ENCODE measurements at regions not wholly inside any gene's neighbourhood (a gene's known extent, or its start where the extent isn't known, plus 50 kb on each side); places are given as distances from the start of the nearest gene placed in this dataset.

- TF ChIP-seq, protein P1, sequence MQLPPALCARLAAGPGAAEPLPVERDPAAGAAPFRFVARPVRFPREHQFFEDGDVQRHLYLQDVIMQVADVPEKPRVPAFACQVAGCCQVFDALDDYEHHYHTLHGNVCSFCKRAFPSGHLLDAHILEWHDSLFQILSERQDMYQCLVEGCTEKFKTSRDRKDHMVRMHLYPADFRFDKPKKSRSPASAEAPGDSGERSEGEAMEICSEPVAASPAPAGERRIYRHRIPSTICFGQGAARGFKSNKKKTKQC (CRISPR knock-in tag; IDR thresholded peaks at IDR 0.05) = no peak
- TF ChIP-seq, protein P2, sequence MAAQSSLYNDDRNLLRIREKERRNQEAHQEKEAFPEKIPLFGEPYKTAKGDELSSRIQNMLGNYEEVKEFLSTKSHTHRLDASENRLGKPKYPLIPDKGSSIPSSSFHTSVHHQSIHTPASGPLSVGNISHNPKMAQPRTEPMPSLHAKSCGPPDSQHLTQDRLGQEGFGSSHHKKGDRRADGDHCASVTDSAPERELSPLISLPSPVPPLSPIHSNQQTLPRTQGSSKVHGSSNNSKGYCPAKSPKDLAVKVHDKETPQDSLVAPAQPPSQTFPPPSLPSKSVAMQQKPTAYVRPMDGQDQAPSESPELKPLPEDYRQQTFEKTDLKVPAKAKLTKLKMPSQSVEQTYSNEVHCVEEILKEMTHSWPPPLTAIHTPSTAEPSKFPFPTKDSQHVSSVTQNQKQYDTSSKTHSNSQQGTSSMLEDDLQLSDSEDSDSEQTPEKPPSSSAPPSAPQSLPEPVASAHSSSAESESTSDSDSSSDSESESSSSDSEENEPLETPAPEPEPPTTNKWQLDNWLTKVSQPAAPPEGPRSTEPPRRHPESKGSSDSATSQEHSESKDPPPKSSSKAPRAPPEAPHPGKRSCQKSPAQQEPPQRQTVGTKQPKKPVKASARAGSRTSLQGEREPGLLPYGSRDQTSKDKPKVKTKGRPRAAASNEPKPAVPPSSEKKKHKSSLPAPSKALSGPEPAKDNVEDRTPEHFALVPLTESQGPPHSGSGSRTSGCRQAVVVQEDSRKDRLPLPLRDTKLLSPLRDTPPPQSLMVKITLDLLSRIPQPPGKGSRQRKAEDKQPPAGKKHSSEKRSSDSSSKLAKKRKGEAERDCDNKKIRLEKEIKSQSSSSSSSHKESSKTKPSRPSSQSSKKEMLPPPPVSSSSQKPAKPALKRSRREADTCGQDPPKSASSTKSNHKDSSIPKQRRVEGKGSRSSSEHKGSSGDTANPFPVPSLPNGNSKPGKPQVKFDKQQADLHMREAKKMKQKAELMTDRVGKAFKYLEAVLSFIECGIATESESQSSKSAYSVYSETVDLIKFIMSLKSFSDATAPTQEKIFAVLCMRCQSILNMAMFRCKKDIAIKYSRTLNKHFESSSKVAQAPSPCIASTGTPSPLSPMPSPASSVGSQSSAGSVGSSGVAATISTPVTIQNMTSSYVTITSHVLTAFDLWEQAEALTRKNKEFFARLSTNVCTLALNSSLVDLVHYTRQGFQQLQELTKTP (IDR thresholded peaks at IDR 0.05; ENCODE audit: low read depth in 1 of 2, partially characterized antibody in 2 of 2) = no peak
- TF ChIP-seq MAX (CRISPR knock-in tag; IDR thresholded peaks at IDR 0.05) = no peak
- no peak for TF ChIP-seq FOXK1 (CRISPR knock-in tag; IDR thresholded peaks at IDR 0.05; ENCODE audit: borderline replicate concordance)
- no peak for TF ChIP-seq TFAM (CRISPR knock-in tag; conservative IDR thresholded peaks at IDR 0.05)
- no peak for TF ChIP-seq MGA (IDR thresholded peaks at IDR 0.05)
- no peak for TF ChIP-seq NR1H2 (CRISPR knock-in tag; IDR thresholded peaks at IDR 0.05)
These were observed 102.5 kb upstream of the ITPRID2 start (continued) for GRCh38 chr2:181788897-181789555.
